Breast epithelium (tissue), 4 donors: ENCODE measurements at regions not wholly inside any gene's neighbourhood (a gene's known extent, or its start where the extent isn't known, plus 50 kb on each side); places are given as distances from the start of the nearest gene placed in this dataset.

ENCODE experiments used
- DNase-seq, 2 donors: peaks; one replicate each; pipeline ENCODE4 v3.0.0-alpha.2; 2019; ENCODE audit warnings: low spot score in 2 of 2
- H3K27ac ChIP-seq, 2 donors: fragments of 200-600 bp; sonication (generic) in 1 of 2; one replicate each; pipeline ENCODE4 v1.5.1; 2016 to 2019; ENCODE audit warnings: mild to moderate bottlenecking in 1 of 2
- H3K27me3 ChIP-seq, 2 donors: fragments of 200-600 bp; sonication (generic) in 1 of 2; one replicate each; pipeline versions ENCODE4 v1.5.1 to v1.6.0; 2017 to 2019; ENCODE audit warnings: control low read depth in 1 of 2, mild to moderate bottlenecking in 1 of 2
- H3K36me3 ChIP-seq: fragments of 200-600 bp; one replicate; pipeline ENCODE4 v1.5.1; 2019
- H3K4me1 ChIP-seq, 2 donors: fragments of 200-600 bp; sonication (generic); one replicate each; pipeline ENCODE4 v1.5.1; 2016 to 2019; ENCODE audit warnings: control low read depth in 1 of 2
- H3K4me3 ChIP-seq, 3 donors: fragments of 200-600 bp; sonication (generic); 1 replicate in 2 of 3; 2 replicates in 1 of 3; pipeline ENCODE4 v1.5.1; 2016 to 2019; ENCODE audit warnings: mild to moderate bottlenecking in 3 of 3, moderate library complexity in 2 of 3
- H3K9me3 ChIP-seq, 2 donors: fragments of 200-600 bp; sonication (generic) in 1 of 2; one replicate each; pipeline ENCODE4 v1.5.1; 2016 to 2019; ENCODE audit warnings: control low read depth in 1 of 2
- POLR2A ChIP-seq: fragments of 450-650 bp; IDR thresholded peaks from one replicate; pipeline ENCODE4 v1.6.1; 2016; ENCODE audit warnings: antibody characterized with exemption, mild to moderate bottlenecking, moderate library complexity
- POLR2AphosphoS5 ChIP-seq, 3 donors: sonication (generic); formaldehyde crosslinking; IDR thresholded peaks; one replicate each; pipeline ENCODE4 v1.6.1; 2017; ENCODE audit warnings: antibody characterized with exemption in 3 of 3
- intact Hi-C: fragments of 100-400 bp; cut with DNase I; formaldehyde crosslinking; loops from one replicate; pipeline ENCODE4 v1.15.1; 2023; ENCODE audit warnings: low total_unique reads
- TF ChIP-seq, protein P1 (sequence below), 3 donors: fragments of 450-650 bp; IDR thresholded peaks; one replicate each; pipeline ENCODE4 v1.5.1; 2016 to 2017; ENCODE audit warnings: antibody characterized with exemption in 3 of 3, mild to moderate bottlenecking in 3 of 3, moderate library complexity in 3 of 3

DNA sequence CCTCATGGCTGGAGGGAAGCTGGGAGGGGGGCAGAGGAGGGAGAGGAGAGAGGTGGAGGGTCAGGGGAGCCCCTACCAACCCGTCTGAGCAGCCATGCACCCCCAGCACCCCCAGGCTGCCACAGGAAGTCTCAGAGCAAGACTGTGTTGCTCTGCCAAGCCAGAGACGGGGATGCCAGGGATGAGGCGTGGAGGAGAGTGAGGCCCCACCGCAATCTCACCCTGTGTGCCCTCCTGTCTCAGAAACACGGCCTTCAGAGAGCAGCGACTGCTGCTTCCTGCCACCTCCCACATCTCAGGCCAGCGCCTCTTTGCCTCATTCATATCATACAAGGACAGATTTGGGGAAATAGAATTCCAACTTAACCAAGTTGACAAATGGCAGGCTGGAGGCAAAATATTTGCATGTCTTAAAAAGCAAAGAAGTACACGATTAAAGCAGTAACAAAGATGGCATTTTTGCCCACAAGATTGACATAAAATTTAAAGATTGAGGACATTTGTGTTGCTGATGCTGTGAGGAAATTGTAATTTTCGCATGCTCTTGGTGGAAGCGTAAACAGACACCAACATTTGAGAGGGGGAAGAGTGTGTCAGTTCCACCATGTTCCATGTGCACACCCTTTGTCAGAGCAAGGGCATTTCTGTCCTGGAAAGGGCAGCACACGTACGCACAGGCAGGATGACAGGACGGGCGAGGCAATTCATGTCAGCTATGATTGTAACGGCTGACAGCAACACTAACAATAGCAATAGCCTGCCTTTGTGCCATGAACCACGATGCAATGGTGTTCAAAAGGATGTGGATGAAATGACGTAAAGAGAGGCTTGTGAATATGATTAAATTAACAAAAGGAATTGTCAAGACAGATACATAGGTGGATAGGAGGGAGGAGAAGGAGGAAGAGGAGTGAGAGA is 59.0 kb upstream of the BACE2 start:
- intact Hi-C loops: loop anchor here (5.0 kb wide), 1 partner anchor 1033 kb away; no protein-coding TSS in a partner anchor
- peaks cover 0 to 7% of the 10 kb centered on the region in 2 donors for H3K27me3 ChIP-seq

DNA sequence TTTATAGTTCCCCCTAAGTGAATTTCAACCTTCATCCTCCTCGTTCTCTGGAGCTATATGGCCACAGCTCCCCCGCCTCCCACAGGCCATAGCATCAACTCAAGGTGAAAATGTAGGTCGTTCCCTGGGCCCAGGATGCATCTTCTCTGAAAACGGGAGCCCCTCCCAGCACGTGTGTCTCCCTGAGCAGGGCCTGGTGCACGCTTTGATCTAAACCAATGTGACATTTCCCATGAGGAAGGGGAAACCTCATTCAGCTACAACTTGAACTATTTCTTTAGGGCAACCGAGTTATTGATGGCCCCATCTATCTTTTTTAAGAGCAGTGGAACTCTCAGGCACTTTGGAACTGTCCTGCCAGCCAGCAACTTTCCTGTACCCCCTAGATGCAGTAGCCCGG is 57.8 kb upstream of the BACE2 start:
- no peak for DNase-seq
- H3K27me3 ChIP-seq: peaks cover 0 to 7% of the 10 kb centered on the region in 2 donors

More for the DNA sequence above, 59.0 kb upstream of the BACE2 start:
- TF ChIP-seq POLR2A (no peak), POLR2AphosphoS5 (IDR thresholded peaks at IDR 0.05) (no peak)
- TF ChIP-seq, protein P1, sequence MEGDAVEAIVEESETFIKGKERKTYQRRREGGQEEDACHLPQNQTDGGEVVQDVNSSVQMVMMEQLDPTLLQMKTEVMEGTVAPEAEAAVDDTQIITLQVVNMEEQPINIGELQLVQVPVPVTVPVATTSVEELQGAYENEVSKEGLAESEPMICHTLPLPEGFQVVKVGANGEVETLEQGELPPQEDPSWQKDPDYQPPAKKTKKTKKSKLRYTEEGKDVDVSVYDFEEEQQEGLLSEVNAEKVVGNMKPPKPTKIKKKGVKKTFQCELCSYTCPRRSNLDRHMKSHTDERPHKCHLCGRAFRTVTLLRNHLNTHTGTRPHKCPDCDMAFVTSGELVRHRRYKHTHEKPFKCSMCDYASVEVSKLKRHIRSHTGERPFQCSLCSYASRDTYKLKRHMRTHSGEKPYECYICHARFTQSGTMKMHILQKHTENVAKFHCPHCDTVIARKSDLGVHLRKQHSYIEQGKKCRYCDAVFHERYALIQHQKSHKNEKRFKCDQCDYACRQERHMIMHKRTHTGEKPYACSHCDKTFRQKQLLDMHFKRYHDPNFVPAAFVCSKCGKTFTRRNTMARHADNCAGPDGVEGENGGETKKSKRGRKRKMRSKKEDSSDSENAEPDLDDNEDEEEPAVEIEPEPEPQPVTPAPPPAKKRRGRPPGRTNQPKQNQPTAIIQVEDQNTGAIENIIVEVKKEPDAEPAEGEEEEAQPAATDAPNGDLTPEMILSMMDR (IDR thresholded peaks at IDR 0.05): no peak
- Histone ChIP-seq H3K27ac (peak overlapping the region in 1 of 2 donors; percentile 25), H3K36me3 (no peaks in the 10 kb centered on the region), H3K9me3 (no peaks in the 10 kb centered on the region), H3K4me1 (no peaks in the 10 kb centered on the region), H3K4me3 (no peak overlapping the region)
- DNase-seq: no peak

DNA sequence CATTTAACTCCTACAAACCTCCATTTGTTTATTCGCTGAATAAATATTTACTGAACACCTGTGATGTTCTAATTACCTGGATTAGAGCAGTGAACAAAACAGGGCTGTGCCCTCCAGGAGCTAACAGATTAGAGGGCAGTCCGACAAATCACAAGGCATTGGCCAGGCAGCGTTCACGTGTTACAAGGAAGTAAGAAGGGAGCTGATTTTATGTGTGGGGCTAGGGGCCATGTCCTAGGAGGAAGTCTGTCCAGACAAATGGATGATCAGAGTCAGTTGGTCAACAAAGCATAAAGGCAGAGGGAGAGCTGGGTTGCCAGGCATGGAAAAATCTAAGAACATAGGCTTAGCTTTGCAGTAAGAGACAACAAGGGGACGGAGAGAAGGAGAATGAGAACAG is 57.3 kb upstream of the BACE2 start:
- DNase-seq: no peak
- intact Hi-C loops: no loop called here
- no peak overlapping the region for H3K27ac ChIP-seq
- H3K27me3 ChIP-seq: peaks cover 0 to 7% of the 10 kb centered on the region in 2 donors
- H3K4me1 ChIP-seq: no peaks in the 10 kb centered on the region
- no peaks in the 10 kb centered on the region for H3K36me3 ChIP-seq
- no peak for TF ChIP-seq POLR2AphosphoS5 (IDR thresholded peaks at IDR 0.05)
- TF ChIP-seq, protein P1 (IDR thresholded peaks at IDR 0.05): no peak
- no peak overlapping the region for H3K4me3 ChIP-seq
- H3K9me3 ChIP-seq: no peaks in the 10 kb centered on the region

More for the DNA sequence above, 57.8 kb upstream of the BACE2 start:
- no peak for TF ChIP-seq POLR2AphosphoS5 (IDR thresholded peaks at IDR 0.05)
- no peak for TF ChIP-seq POLR2A
- TF ChIP-seq, protein P1 (IDR thresholded peaks at IDR 0.05): no peak
- intact Hi-C loops: no loop called here
- Histone ChIP-seq H3K27ac (no peak overlapping the region), H3K4me3 (no peak overlapping the region), H3K9me3 (no peaks in the 10 kb centered on the region), H3K36me3 (no peaks in the 10 kb centered on the region), H3K4me1 (no peaks in the 10 kb centered on the region)

DNA sequence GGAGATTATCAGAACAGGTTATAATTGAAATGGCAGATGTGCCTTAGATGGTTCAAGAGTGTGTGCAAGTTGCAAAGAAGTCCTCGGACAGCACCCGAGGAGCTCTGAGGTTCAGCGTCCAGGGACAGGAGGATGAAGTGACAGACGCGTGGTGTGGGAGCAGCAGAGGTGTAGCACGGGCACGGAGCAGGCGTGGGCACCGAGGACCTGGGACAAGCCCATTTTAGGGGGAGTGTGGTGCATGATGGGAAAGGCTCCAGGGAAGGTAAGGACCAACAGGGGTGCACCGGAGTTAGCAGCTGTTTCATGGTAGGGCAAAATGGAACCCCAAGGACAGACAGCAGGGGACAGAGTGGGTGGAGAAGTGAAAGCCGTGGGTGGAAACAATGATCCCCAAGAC is 56.3 kb upstream of the BACE2 start:
- no peak for DNase-seq
- H3K27me3 ChIP-seq: peaks cover 0 to 7% of the 10 kb centered on the region in 2 donors
- H3K4me3 ChIP-seq: no peak overlapping the region
- H3K36me3 ChIP-seq: no peaks in the 10 kb centered on the region
- intact Hi-C loops: no loop called here
- H3K27ac ChIP-seq: no peak overlapping the region
- H3K9me3 ChIP-seq: no peaks in the 10 kb centered on the region
- TF ChIP-seq POLR2A: no peak
- TF ChIP-seq, protein P1 (IDR thresholded peaks at IDR 0.05): no peak
- no peak for TF ChIP-seq POLR2AphosphoS5 (IDR thresholded peaks at IDR 0.05)
- H3K4me1 ChIP-seq: no peaks in the 10 kb centered on the region
